SH-SY5Y (cell line): ENCODE measurements at regions not wholly inside any gene's neighbourhood (a gene's known extent, or its start where the extent isn't known, plus 50 kb on each side); places are given as distances from the start of the nearest gene placed in this dataset.

Experiments used
- GATA2 ChIP-seq: IDR thresholded peaks from 2 replicates; pipeline ENCODE4 v1.6.1; 2011; ENCODE audit warnings: mild to moderate bottlenecking, low read depth, low read length
- GATA3 ChIP-seq: IDR thresholded peaks from 2 replicates; pipeline ENCODE4 v1.6.1; 2011; ENCODE audit warnings: low read depth, mild to moderate bottlenecking, low read length, moderate library complexity

- no peak for TF ChIP-seq GATA2
- TF ChIP-seq GATA3 = no peak
Measured at GRCh38 chr5:166947045-166947444, 1344.4 kb upstream of the WWC1 start.
